ENCODE measurements at regions not wholly inside any gene's neighbourhood (a gene's known extent, or its start where the extent isn't known, plus 50 kb on each side); places are given as distances from the start of the nearest gene placed in this dataset.

GRCh38 chr12:77613411-77613810 lies 217.3 kb upstream of the NAV3 start:
- no peak overlapping the region for H3K27ac Mint-ChIP-seq
- no peaks in the 10 kb centered on the region for H3K27me3 Mint-ChIP-seq
- no peak overlapping the region for H3K4me3 Mint-ChIP-seq
- H3K4me1 Mint-ChIP-seq (ENCODE audit: unreplicated experiment) = peaks cover 9% of the 10 kb centered on the region
- no peaks in the 10 kb centered on the region for H3K9me3 Mint-ChIP-seq
- TF ChIP-seq, protein P1, sequence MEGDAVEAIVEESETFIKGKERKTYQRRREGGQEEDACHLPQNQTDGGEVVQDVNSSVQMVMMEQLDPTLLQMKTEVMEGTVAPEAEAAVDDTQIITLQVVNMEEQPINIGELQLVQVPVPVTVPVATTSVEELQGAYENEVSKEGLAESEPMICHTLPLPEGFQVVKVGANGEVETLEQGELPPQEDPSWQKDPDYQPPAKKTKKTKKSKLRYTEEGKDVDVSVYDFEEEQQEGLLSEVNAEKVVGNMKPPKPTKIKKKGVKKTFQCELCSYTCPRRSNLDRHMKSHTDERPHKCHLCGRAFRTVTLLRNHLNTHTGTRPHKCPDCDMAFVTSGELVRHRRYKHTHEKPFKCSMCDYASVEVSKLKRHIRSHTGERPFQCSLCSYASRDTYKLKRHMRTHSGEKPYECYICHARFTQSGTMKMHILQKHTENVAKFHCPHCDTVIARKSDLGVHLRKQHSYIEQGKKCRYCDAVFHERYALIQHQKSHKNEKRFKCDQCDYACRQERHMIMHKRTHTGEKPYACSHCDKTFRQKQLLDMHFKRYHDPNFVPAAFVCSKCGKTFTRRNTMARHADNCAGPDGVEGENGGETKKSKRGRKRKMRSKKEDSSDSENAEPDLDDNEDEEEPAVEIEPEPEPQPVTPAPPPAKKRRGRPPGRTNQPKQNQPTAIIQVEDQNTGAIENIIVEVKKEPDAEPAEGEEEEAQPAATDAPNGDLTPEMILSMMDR (conservative IDR thresholded peaks at IDR 0.05) = no peak
- no peaks in the 10 kb centered on the region for H3K36me3 Mint-ChIP-seq
- DNase-seq (ENCODE audit: extremely low spot score, unreplicated experiment) = no peak

- H3K27me3 Mint-ChIP-seq = no peaks in the 10 kb centered on the region
- no peaks in the 10 kb centered on the region for H3K36me3 Mint-ChIP-seq
- no peak for DNase-seq (ENCODE audit: extremely low spot score, unreplicated experiment)
- H3K4me3 Mint-ChIP-seq = no peak overlapping the region
- no peaks in the 10 kb centered on the region for H3K9me3 Mint-ChIP-seq
- no peak overlapping the region for H3K27ac Mint-ChIP-seq
- TF ChIP-seq, protein P1 (conservative IDR thresholded peaks at IDR 0.05) = no peak
- peaks cover 9% of the 10 kb centered on the region for H3K4me1 Mint-ChIP-seq (ENCODE audit: unreplicated experiment)
Measured at GRCh38 chr12:77610446-77610845, 220.2 kb upstream of the NAV3 start.

- TF ChIP-seq, protein P1 (conservative IDR thresholded peaks at IDR 0.05) = no peak
- no peak for DNase-seq (ENCODE audit: extremely low spot score, unreplicated experiment)
- no peak overlapping the region for H3K4me3 Mint-ChIP-seq
- H3K27ac Mint-ChIP-seq = no peak overlapping the region
- peaks cover 9% of the 10 kb centered on the region for H3K4me1 Mint-ChIP-seq (ENCODE audit: unreplicated experiment)
- no peaks in the 10 kb centered on the region for H3K36me3 Mint-ChIP-seq
- H3K27me3 Mint-ChIP-seq = no peaks in the 10 kb centered on the region
- H3K9me3 Mint-ChIP-seq = no peaks in the 10 kb centered on the region
Measured at GRCh38 chr12:77609016-77609415, 221.7 kb upstream of the NAV3 start.

GRCh38 chr12:77608271-77608824 lies 222.3 kb upstream of the NAV3 start:
- Mint-ChIP-seq H3K36me3 (no peaks in the 10 kb centered on the region), H3K4me3 (no peak overlapping the region), H3K4me1 (ENCODE audit: unreplicated experiment) (peaks cover 9% of the 10 kb centered on the region), H3K27ac (no peak overlapping the region), H3K9me3 (no peaks in the 10 kb centered on the region), H3K27me3 (no peaks in the 10 kb centered on the region)
- DNase-seq (ENCODE audit: extremely low spot score, unreplicated experiment) = no peak
- TF ChIP-seq, protein P1 (conservative IDR thresholded peaks at IDR 0.05) = no peak

DNA sequence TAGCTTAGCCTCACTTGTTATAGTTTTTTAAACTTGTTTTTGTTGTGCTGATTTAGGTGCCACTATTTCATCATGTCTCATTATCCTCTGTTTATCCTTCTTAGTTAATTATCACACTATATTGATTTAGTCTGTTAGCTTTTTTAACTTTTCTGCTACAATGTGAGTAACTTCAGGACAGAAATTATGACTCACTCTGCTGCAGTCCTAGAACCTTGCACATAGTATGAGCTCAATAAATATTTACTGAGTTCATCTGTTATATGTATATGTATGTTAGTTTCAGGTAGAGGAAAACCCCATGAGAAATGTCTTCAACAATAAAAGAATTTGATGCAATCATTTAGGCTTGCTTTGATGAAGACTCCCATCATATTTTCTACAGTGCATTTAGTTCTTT lies 224.3 kb upstream of the NAV3 start:
- H3K4me3 Mint-ChIP-seq = no peak overlapping the region
- no peak for DNase-seq (ENCODE audit: extremely low spot score, unreplicated experiment)
- no peaks in the 10 kb centered on the region for H3K27me3 Mint-ChIP-seq
- TF ChIP-seq, protein P1 (conservative IDR thresholded peaks at IDR 0.05) = no peak
- H3K27ac Mint-ChIP-seq = no peak overlapping the region
- H3K36me3 Mint-ChIP-seq = no peaks in the 10 kb centered on the region
- no peaks in the 10 kb centered on the region for H3K9me3 Mint-ChIP-seq
- peaks cover 9% of the 10 kb centered on the region for H3K4me1 Mint-ChIP-seq (ENCODE audit: unreplicated experiment)

- no peaks in the 10 kb centered on the region for H3K27me3 Mint-ChIP-seq
- TF ChIP-seq, protein P1 (conservative IDR thresholded peaks at IDR 0.05) = no peak
- peaks cover 9% of the 10 kb centered on the region for H3K4me1 Mint-ChIP-seq (ENCODE audit: unreplicated experiment)
- H3K27ac Mint-ChIP-seq = no peak overlapping the region
- no peak for DNase-seq (ENCODE audit: extremely low spot score, unreplicated experiment)
- H3K36me3 Mint-ChIP-seq = no peaks in the 10 kb centered on the region
- no peaks in the 10 kb centered on the region for H3K9me3 Mint-ChIP-seq
- no peak overlapping the region for H3K4me3 Mint-ChIP-seq
Measured at GRCh38 chr12:77603946-77604345, 226.7 kb upstream of the NAV3 start.
